Coronary artery (tissue), 2 donors: ENCODE measurements at regions not wholly inside any gene's neighbourhood (a gene's known extent, or its start where the extent isn't known, plus 50 kb on each side); places are given as distances from the start of the nearest gene placed in this dataset.

ENCODE experiments used
- DNase-seq: peaks from one replicate; pipeline ENCODE4 v3.0.0-alpha.2; 2017; ENCODE audit warnings: low spot score
- H3K27ac ChIP-seq, 2 donors: fragments of 200-600 bp; sonication (generic); one replicate each; pipeline ENCODE4 v1.5.1; 2016 to 2019
- H3K4me3 ChIP-seq: fragments of 200-600 bp; sonication (generic); 2 replicates; pipeline ENCODE4 v1.5.1; 2016; ENCODE audit warnings: mild to moderate bottlenecking, moderate library complexity
- CTCF ChIP-seq: fragments of 200-600 bp; sonication (generic); IDR thresholded peaks from one replicate; pipeline ENCODE4 v1.5.1; 2019; ENCODE audit warnings: antibody characterized with exemption

DNA sequence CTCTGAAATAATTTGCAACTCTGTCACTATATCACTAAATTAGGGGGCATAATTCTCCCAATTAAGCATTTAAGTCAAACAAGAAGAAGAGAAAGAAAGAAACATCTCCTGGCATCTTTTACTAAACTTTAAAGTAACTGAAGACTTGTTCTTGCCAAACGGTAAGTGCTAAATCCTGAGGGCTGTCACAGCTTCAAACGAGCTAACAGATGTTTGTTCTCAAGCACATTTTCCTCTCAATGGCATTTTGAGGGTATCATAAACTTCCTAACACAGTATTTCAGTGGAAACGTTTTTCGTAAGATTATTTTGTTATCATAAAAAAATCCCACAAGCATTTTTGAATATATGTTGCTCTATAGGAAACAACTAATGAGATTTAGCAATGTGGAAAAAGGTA, 169.5 kb upstream of the TAS2R1 start:
- DNase-seq, result no peak
- Histone ChIP-seq H3K4me3 (no peak overlapping the region), H3K27ac (no peak overlapping the region)
- no peak for TF ChIP-seq CTCF

- TF ChIP-seq CTCF, result no peak
- Histone ChIP-seq H3K27ac (no peak overlapping the region), H3K4me3 (no peak overlapping the region)
- DNase-seq, result no peak
These were observed 160.1 kb upstream of the TAS2R1 start for GRCh38 chr5:9790276-9790675.

DNA sequence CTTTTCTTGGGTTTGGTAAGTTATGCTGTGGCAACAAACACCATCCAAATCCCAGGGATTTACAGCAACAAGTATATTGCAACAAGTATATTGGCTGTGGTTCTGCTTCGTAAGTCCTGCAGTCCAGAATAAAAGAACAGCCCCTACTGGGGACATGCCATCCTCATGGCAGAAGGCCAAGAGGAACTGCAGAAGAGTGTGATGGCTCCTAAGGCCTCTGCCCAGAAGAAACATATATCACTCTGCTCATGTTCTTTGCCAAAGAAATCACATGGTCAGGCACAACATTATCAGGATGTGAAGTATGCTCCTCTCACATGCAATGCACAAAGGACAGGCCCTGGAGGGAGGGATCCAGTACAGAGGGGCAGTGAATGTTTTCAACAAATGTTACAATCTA, 159.6 kb upstream of the TAS2R1 start:
- H3K27ac ChIP-seq, result no peak overlapping the region
- no peak for DNase-seq
- H3K4me3 ChIP-seq, result no peak overlapping the region
- TF ChIP-seq CTCF, result no peak

DNA sequence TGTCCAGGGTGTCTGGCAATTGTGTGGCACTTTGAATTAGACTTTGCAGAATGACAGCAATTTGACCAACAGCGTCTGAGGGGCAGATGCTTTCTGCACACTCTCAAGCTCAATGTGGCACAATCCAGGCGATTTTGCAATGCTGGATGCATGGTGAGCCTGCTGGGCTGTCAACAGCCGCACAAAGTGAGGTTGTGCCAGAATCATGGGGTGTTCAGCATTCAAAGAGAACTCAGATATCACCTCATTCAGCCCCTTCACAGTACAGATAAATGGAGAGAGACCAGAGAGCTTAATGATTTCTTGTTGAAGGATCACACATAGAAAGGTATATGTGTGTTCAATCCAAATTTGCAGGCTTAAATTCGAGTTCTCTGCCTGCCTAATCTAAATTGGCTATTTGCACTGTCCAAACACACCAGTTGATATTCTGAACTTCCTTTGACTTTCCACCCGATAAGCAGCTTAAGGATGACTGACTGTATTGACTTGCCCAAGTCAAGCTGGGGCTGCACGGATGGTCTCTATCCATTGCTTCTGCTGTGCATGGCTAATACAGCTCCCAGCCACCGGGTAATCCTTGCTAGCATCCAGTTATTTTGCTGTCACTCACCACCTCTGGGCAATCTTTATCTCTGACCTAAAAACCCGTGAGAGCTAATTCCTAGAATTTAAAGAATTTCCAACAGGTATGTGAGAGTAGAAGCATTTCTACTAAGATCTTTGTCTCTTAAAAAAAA, 157.9 kb upstream of the TAS2R1 start:
- no peak for DNase-seq
- H3K27ac ChIP-seq, result no peak overlapping the region
- no peak for TF ChIP-seq CTCF
- no peak overlapping the region for H3K4me3 ChIP-seq

DNA sequence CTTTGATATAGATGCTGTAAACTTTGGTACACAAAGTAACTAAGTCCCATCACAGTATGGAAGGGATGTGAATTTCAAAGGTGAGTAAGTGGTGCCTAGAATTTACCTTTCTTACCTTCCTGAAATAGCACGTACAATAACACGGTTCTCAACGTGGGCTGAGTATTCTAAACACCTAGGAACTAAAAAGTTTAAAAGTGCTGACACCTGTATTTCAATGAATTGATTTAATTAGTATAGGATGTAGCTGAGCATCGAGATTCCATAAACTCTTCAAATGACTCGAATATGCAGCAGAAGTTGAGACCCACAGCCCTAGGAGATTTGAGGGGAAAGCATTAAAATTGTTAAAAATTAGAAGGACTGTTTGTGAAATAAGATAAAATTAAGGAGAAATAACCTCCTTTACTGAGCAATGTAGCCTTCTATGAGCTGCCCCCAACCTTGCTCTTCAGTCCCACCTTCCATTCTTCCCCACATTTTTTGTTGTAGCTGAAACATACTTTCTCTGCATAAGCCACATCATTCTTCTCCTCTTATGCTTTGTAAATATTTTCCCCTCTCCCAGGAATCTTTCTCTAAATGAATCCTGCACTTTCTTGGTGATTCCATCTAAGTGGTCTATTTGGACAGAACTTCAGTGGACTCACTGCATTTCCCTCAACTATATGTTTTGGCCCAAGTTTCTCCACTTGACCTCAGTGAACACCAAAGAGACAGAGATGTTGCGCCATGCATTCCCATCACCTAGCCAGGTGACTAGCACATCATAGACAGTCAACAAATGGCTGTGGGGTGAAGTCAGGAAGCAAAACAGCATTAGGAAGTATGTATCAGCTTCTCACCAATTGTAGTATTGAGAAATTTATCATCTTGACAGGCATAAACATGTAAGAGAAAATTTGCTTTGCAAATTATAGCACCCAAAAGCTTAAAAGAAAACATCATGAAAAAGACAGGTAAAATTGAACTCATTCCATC, 156.5 kb upstream of the TAS2R1 start:
- no peak for TF ChIP-seq CTCF
- no peak for DNase-seq
- Histone ChIP-seq H3K4me3 (no peak overlapping the region), H3K27ac (no peak overlapping the region)

DNA sequence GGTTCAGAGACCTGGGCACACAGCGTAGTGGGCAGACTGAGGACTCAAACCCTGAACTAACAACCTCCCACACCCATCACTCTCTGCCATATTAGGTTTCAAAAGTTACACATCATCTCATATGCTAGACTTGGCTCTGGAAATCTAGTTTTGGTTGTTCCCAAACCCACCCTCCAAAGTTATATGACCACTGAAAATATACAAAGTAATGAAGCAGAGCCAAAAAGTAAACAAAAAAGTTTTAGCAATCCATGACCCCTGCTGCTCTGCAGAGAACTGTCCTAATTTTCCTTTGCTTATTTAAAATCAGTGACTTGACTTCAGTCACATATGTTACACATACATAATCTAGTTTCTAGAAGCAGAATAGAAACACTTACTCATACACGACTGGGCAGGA, 155.6 kb upstream of the TAS2R1 start:
- TF ChIP-seq CTCF, result no peak
- no peak for DNase-seq
- Histone ChIP-seq H3K27ac (no peak overlapping the region), H3K4me3 (no peak overlapping the region)
